Upper lobe of right lung (tissue), 1 donor: ENCODE measurements at regions not wholly inside any gene's neighbourhood (a gene's known extent, or its start where the extent isn't known, plus 50 kb on each side); places are given as distances from the start of the nearest gene placed in this dataset.

Experiments used
- ATAC-seq: fragments of 200-7000 bp; cut with Tn5 transposase; one replicate; pipeline ENCODE4 v1.9.1; 2020; ENCODE audit warnings: mild to moderate bottlenecking, moderate library complexity
- DNase-seq: peaks from one replicate; pipeline ENCODE4 v3.0.0-alpha.2; 2020
- H3K27ac ChIP-seq: fragments of 200-600 bp; one replicate; pipeline ENCODE4 v1.8.0; 2022
- H3K27me3 ChIP-seq: fragments of 200-600 bp; one replicate; pipeline ENCODE4 v1.8.0; 2022; ENCODE audit warnings: mild to moderate bottlenecking
- H3K36me3 ChIP-seq: fragments of 200-600 bp; one replicate; pipeline ENCODE4 v1.8.0; 2022
- H3K4me1 ChIP-seq: fragments of 200-600 bp; one replicate; pipeline ENCODE4 v1.8.0; 2022
- H3K4me3 ChIP-seq: fragments of 200-600 bp; one replicate; pipeline ENCODE4 v1.8.0; 2022; ENCODE audit warnings: mild to moderate bottlenecking
- H3K9me3 ChIP-seq: fragments of 200-600 bp; one replicate; pipeline ENCODE4 v1.8.0; 2022
- intact Hi-C: fragments of 100-400 bp; cut with DNase I; formaldehyde crosslinking; loops from one replicate; pipeline ENCODE4 v1.11.0; 2022
- TF ChIP-seq, protein P1 (sequence below): fragments of 200-600 bp; IDR thresholded peaks from one replicate; pipeline ENCODE4 v1.8.0; 2022; ENCODE audit warnings: antibody characterized with exemption
- donor health status: DM: no; HTN: yes; CAD: no; lungs with severe emphysema.

DNA sequence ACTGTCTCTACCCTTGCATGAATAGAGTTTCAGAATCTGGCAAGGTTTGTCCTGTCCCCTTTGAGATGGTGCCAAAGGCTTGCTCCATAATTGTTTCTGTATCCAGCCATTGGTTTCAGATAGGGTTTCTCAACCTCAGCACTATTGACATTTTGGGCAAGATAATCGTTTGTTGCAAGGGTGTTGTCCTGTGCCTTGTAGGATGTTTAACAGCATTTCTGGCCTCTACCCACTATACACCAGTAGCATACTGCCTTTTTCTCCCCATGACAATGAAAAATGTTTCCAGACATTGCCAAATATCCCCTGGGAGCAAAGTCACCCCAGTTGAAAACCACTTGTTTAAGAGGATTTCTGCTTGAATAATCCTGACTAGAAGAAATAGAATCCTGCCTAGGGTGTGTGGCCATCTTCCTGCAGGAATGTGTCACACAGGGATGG is 126.8 kb downstream of the CDC42EP3 start:
- no peak for ATAC-seq
- intact Hi-C loops = no loop called here
- H3K9me3 ChIP-seq = no peaks in the 10 kb centered on the region
- no peak overlapping the region for H3K4me3 ChIP-seq
- TF ChIP-seq, protein P1, sequence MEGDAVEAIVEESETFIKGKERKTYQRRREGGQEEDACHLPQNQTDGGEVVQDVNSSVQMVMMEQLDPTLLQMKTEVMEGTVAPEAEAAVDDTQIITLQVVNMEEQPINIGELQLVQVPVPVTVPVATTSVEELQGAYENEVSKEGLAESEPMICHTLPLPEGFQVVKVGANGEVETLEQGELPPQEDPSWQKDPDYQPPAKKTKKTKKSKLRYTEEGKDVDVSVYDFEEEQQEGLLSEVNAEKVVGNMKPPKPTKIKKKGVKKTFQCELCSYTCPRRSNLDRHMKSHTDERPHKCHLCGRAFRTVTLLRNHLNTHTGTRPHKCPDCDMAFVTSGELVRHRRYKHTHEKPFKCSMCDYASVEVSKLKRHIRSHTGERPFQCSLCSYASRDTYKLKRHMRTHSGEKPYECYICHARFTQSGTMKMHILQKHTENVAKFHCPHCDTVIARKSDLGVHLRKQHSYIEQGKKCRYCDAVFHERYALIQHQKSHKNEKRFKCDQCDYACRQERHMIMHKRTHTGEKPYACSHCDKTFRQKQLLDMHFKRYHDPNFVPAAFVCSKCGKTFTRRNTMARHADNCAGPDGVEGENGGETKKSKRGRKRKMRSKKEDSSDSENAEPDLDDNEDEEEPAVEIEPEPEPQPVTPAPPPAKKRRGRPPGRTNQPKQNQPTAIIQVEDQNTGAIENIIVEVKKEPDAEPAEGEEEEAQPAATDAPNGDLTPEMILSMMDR = no peak
- no peak overlapping the region for H3K27ac ChIP-seq
- H3K27me3 ChIP-seq = no peaks in the 10 kb centered on the region
- no peaks in the 10 kb centered on the region for H3K4me1 ChIP-seq
- no peaks in the 10 kb centered on the region for H3K36me3 ChIP-seq
- no peak for DNase-seq

DNA sequence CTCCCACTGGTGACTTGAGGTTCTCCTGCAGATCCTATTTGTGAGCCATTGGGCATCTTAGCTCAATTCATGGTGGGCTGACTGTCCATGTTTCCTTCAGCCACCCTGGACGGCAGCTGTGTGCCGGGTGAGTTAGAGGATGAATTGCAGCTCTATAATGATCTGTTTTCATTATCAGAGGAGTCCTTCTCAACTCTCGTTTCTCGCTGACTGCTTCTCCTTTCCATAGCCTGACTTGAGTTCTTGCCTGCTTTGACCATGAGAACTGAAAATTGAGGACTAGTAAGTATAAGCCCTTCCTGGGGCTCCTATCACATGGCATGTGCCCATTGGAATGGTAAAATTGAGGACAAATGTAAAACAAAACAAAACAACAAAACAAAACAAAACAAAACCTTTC is 121.8 kb downstream of the CDC42EP3 start:
- TF ChIP-seq, protein P1 = no peak
- DNase-seq = no peak
- Histone ChIP-seq H3K9me3 (no peaks in the 10 kb centered on the region), H3K27ac (no peak overlapping the region), H3K4me1 (no peaks in the 10 kb centered on the region), H3K27me3 (no peaks in the 10 kb centered on the region), H3K4me3 (no peak overlapping the region), H3K36me3 (no peaks in the 10 kb centered on the region)
- ATAC-seq = no peak
- intact Hi-C loops = no loop called here

DNA sequence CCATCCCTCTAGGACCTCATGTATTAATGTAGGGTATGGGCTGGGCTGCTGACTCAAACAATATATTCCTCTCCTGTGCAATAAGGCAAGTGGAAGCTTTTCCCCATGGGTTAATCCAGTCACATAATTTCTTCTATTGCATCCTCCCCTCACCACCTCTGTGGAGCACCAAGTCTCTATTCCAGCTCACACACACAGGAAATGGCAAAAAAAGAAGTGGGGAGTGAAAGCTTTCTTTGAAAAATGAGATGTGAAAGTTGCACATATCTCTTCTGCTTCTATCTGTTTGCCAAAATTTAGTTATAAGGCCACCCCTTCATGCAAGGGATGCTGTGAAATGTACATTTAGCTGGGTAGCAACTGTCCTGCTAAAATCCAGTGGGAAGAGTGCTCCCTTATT is 121.3 kb downstream of the CDC42EP3 start:
- Histone ChIP-seq H3K27me3 (no peaks in the 10 kb centered on the region), H3K36me3 (no peaks in the 10 kb centered on the region), H3K4me1 (no peaks in the 10 kb centered on the region), H3K27ac (no peak overlapping the region), H3K9me3 (no peaks in the 10 kb centered on the region), H3K4me3 (no peak overlapping the region)
- ATAC-seq (no peak), DNase-seq (no peak)
- TF ChIP-seq, protein P1 = no peak
- intact Hi-C loops = no loop called here

DNA sequence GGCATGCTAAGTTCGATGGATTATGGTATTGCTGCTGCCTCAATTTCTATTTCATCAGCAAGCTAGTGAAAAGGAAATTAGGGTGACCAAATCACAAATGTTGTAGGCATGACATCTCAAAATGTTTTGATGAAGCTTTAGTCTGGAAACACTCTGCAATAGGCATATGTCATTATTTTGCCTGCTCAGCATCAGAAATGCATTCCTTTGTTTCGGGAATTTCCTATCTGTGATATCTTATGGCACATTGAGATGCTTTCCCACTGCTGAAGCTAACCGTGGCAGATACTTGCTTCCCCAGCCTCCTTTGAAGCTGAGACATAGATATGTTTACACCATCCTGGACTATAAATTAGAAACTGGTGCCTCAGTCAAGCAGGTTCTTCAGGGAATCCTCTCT is 119.7 kb downstream of the CDC42EP3 start:
- ATAC-seq (no peak), DNase-seq (no peak)
- no peak overlapping the region for H3K27ac ChIP-seq
- TF ChIP-seq, protein P1 = no peak
- no peaks in the 10 kb centered on the region for H3K36me3 ChIP-seq
- H3K27me3 ChIP-seq = no peaks in the 10 kb centered on the region
- no peaks in the 10 kb centered on the region for H3K4me1 ChIP-seq
- intact Hi-C loops = no loop called here
- no peaks in the 10 kb centered on the region for H3K9me3 ChIP-seq
- no peak overlapping the region for H3K4me3 ChIP-seq

DNA sequence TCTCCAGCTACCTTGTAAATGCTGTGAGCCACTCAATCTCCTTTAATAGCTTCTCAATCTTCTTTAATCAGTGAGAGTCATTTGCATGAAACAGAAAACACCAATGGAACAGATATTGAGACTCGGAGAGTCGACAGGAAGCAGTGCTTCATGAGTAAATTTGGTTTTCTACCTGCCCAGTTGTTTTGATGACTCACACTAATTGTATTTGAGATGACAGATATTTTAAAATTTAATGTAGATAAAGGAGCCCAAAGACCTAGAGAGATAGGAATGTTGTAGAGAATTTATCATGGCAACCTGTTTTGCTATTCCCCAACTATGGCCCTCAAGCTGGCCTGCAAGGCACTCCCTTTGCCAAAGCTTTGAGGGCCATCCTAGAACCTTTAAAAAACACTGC is 119.1 kb downstream of the CDC42EP3 start:
- intact Hi-C loops = no loop called here
- DNase-seq = no peak
- no peaks in the 10 kb centered on the region for H3K4me1 ChIP-seq
- H3K4me3 ChIP-seq = no peak overlapping the region
- TF ChIP-seq, protein P1 = no peak
- no peaks in the 10 kb centered on the region for H3K9me3 ChIP-seq
- ATAC-seq = no peak
- H3K27ac ChIP-seq = no peak overlapping the region
- no peaks in the 10 kb centered on the region for H3K27me3 ChIP-seq
- H3K36me3 ChIP-seq = no peaks in the 10 kb centered on the region
